ENCODE measurements at regions not wholly inside any gene's neighbourhood (a gene's known extent, or its start where the extent isn't known, plus 50 kb on each side); places are given as distances from the start of the nearest gene placed in this dataset.

- H4K12ac ChIP-seq (ENCODE audit: low read depth, low read length), result no peak overlapping the region
- H4K8ac ChIP-seq (ENCODE audit: low read depth, low read length), result no peak overlapping the region
- no peak overlapping the region for H3K9ac ChIP-seq (ENCODE audit: low read length)
- H2AK5ac ChIP-seq (ENCODE audit: low read length), result no peak overlapping the region
- H3K36me3 ChIP-seq (ENCODE audit: control insufficient read depth in 1 of 2, insufficient read depth in 2 of 2, low read length in 2 of 2), result no peaks in the 10 kb centered on the region
- no peak overlapping the region for H3K18ac ChIP-seq (ENCODE audit: low read length)
- DNase-seq, result no peak
- no peaks in the 10 kb centered on the region for H3K79me2 ChIP-seq (ENCODE audit: control insufficient read depth, insufficient read depth, low read length, poor library complexity)
- H3K79me1 ChIP-seq (ENCODE audit: low read length), result no peaks in the 10 kb centered on the region
- no peak overlapping the region for H2BK120ac ChIP-seq (ENCODE audit: insufficient read depth, low read length, poor library complexity)
- no peak overlapping the region for H2AFZ ChIP-seq (ENCODE audit: insufficient read depth, low read length, poor library complexity)
- H3K23ac ChIP-seq (ENCODE audit: low read length), result no peak overlapping the region
- no peaks in the 10 kb centered on the region for H3K4me1 ChIP-seq (ENCODE audit: control insufficient read depth in 1 of 2, insufficient read depth in 2 of 2, low read length in 2 of 2)
- H3K9me3 ChIP-seq (ENCODE audit: insufficient read depth, low read depth, low read length), result no peaks in the 10 kb centered on the region
- H2BK5ac ChIP-seq (ENCODE audit: low read depth, low read length, poor library complexity), result no peak overlapping the region
- H3K27ac ChIP-seq (ENCODE audit: low read depth, low read length), result no peak overlapping the region
- WGBS (ENCODE audit: extremely low coverage, insufficient coverage, insufficient read length), result no CpG with 5 or more reads among the region's 3 CpGs
- H4K91ac ChIP-seq (ENCODE audit: low read depth, low read length), result no peak overlapping the region
- H3K27me3 ChIP-seq (ENCODE audit: insufficient read depth, low read length), result no peaks in the 10 kb centered on the region
- no peak overlapping the region for H3K4me2 ChIP-seq (ENCODE audit: low read length)
- no peak overlapping the region for H2BK12ac ChIP-seq (ENCODE audit: low read length)
- H3K14ac ChIP-seq (ENCODE audit: low read length), result no peak overlapping the region
- no peak overlapping the region for H3K4ac ChIP-seq (ENCODE audit: low read depth, low read length)
- H3K4me3 ChIP-seq (ENCODE audit: low read depth, low read length), result no peak overlapping the region
Observed at GRCh38 chr1:72606216-72606810, 324.0 kb upstream of the NEGR1 start.

- Histone ChIP-seq H3K14ac (ENCODE audit: low read length) (no peak overlapping the region), H3K9me3 (ENCODE audit: insufficient read depth, low read depth, low read length) (no peaks in the 10 kb centered on the region), H3K4me3 (ENCODE audit: low read depth, low read length) (no peak overlapping the region), H3K4ac (ENCODE audit: low read depth, low read length) (no peak overlapping the region), H3K79me2 (ENCODE audit: control insufficient read depth, insufficient read depth, low read length, poor library complexity) (no peaks in the 10 kb centered on the region), H2BK5ac (ENCODE audit: low read depth, low read length, poor library complexity) (no peak overlapping the region), H4K8ac (ENCODE audit: low read depth, low read length) (no peak overlapping the region), H2AK5ac (ENCODE audit: low read length) (no peak overlapping the region), H3K18ac (ENCODE audit: low read length) (no peak overlapping the region), H4K12ac (ENCODE audit: low read depth, low read length) (no peak overlapping the region), H3K4me2 (ENCODE audit: low read length) (no peak overlapping the region), H3K79me1 (ENCODE audit: low read length) (no peaks in the 10 kb centered on the region), H2BK12ac (ENCODE audit: low read length) (no peak overlapping the region), H3K27me3 (ENCODE audit: insufficient read depth, low read length) (no peaks in the 10 kb centered on the region), H4K91ac (ENCODE audit: low read depth, low read length) (no peak overlapping the region), H3K23ac (ENCODE audit: low read length) (no peak overlapping the region), H3K27ac (ENCODE audit: low read depth, low read length) (no peak overlapping the region), H2AFZ (ENCODE audit: insufficient read depth, low read length, poor library complexity) (no peak overlapping the region), H3K4me1 (ENCODE audit: control insufficient read depth in 1 of 2, insufficient read depth in 2 of 2, low read length in 2 of 2) (no peaks in the 10 kb centered on the region), H3K36me3 (ENCODE audit: control insufficient read depth in 1 of 2, insufficient read depth in 2 of 2, low read length in 2 of 2) (no peaks in the 10 kb centered on the region), H2BK120ac (ENCODE audit: insufficient read depth, low read length, poor library complexity) (no peak overlapping the region), H3K9ac (ENCODE audit: low read length) (no peak overlapping the region)
- WGBS (ENCODE audit: extremely low coverage, insufficient coverage, insufficient read length), result no CpG with 5 or more reads among the region's 6 CpGs
- DNase-seq, result no peak
Observed at GRCh38 chr1:72601035-72601674, 318.8 kb upstream of the NEGR1 start.

GRCh38 chr1:72586023-72586685 is 303.8 kb upstream of the NEGR1 start:
- Histone ChIP-seq H3K23ac (ENCODE audit: low read length) (no peak overlapping the region), H4K8ac (ENCODE audit: low read depth, low read length) (no peak overlapping the region), H2AK5ac (ENCODE audit: low read length) (no peak overlapping the region), H3K79me1 (ENCODE audit: low read length) (no peaks in the 10 kb centered on the region), H3K14ac (ENCODE audit: low read length) (no peak overlapping the region), H3K36me3 (ENCODE audit: control insufficient read depth in 1 of 2, insufficient read depth in 2 of 2, low read length in 2 of 2) (no peaks in the 10 kb centered on the region), H3K18ac (ENCODE audit: low read length) (no peak overlapping the region), H2BK120ac (ENCODE audit: insufficient read depth, low read length, poor library complexity) (no peak overlapping the region), H3K9me3 (ENCODE audit: insufficient read depth, low read depth, low read length) (no peaks in the 10 kb centered on the region), H2BK5ac (ENCODE audit: low read depth, low read length, poor library complexity) (no peak overlapping the region), H2BK12ac (ENCODE audit: low read length) (no peak overlapping the region), H3K4me3 (ENCODE audit: low read depth, low read length) (no peak overlapping the region), H3K4ac (ENCODE audit: low read depth, low read length) (no peak overlapping the region), H3K9ac (ENCODE audit: low read length) (no peak overlapping the region), H3K79me2 (ENCODE audit: control insufficient read depth, insufficient read depth, low read length, poor library complexity) (no peaks in the 10 kb centered on the region), H3K27me3 (ENCODE audit: insufficient read depth, low read length) (no peaks in the 10 kb centered on the region), H4K91ac (ENCODE audit: low read depth, low read length) (no peak overlapping the region), H3K27ac (ENCODE audit: low read depth, low read length) (no peak overlapping the region), H3K4me2 (ENCODE audit: low read length) (no peak overlapping the region), H4K12ac (ENCODE audit: low read depth, low read length) (no peak overlapping the region), H3K4me1 (ENCODE audit: control insufficient read depth in 1 of 2, insufficient read depth in 2 of 2, low read length in 2 of 2) (no peaks in the 10 kb centered on the region), H2AFZ (ENCODE audit: insufficient read depth, low read length, poor library complexity) (no peak overlapping the region)
- DNase-seq, result no peak
- WGBS (ENCODE audit: extremely low coverage, insufficient coverage, insufficient read length), result no CpG with 5 or more reads among the region's 8 CpGs

GRCh38 chr1:72579629-72580028 is 297.3 kb upstream of the NEGR1 start:
- Histone ChIP-seq H3K36me3 (ENCODE audit: control insufficient read depth in 1 of 2, insufficient read depth in 2 of 2, low read length in 2 of 2) (no peaks in the 10 kb centered on the region), H2AFZ (ENCODE audit: insufficient read depth, low read length, poor library complexity) (no peak overlapping the region), H2BK12ac (ENCODE audit: low read length) (no peak overlapping the region), H2BK5ac (ENCODE audit: low read depth, low read length, poor library complexity) (no peak overlapping the region), H3K4me1 (ENCODE audit: control insufficient read depth in 1 of 2, insufficient read depth in 2 of 2, low read length in 2 of 2) (no peaks in the 10 kb centered on the region), H4K91ac (ENCODE audit: low read depth, low read length) (no peak overlapping the region), H3K27me3 (ENCODE audit: insufficient read depth, low read length) (no peaks in the 10 kb centered on the region), H3K18ac (ENCODE audit: low read length) (no peak overlapping the region), H3K9ac (ENCODE audit: low read length) (no peak overlapping the region), H2BK120ac (ENCODE audit: insufficient read depth, low read length, poor library complexity) (no peak overlapping the region), H3K4me3 (ENCODE audit: low read depth, low read length) (no peak overlapping the region), H3K4me2 (ENCODE audit: low read length) (no peak overlapping the region), H2AK5ac (ENCODE audit: low read length) (no peak overlapping the region), H3K79me2 (ENCODE audit: control insufficient read depth, insufficient read depth, low read length, poor library complexity) (no peaks in the 10 kb centered on the region), H3K14ac (ENCODE audit: low read length) (no peak overlapping the region), H3K27ac (ENCODE audit: low read depth, low read length) (no peak overlapping the region), H4K12ac (ENCODE audit: low read depth, low read length) (no peak overlapping the region), H3K79me1 (ENCODE audit: low read length) (no peaks in the 10 kb centered on the region), H3K4ac (ENCODE audit: low read depth, low read length) (no peak overlapping the region), H3K23ac (ENCODE audit: low read length) (no peak overlapping the region), H4K8ac (ENCODE audit: low read depth, low read length) (no peak overlapping the region), H3K9me3 (ENCODE audit: insufficient read depth, low read depth, low read length) (no peaks in the 10 kb centered on the region)
- no peak for DNase-seq
- no CpG with 5 or more reads among the region's 2 CpGs for whole genome bisulfite sequencing (ENCODE audit: extremely low coverage, insufficient coverage, insufficient read length)
